OCI-LY3 (cell line): ENCODE measurements at regions not wholly inside any gene's neighbourhood (a gene's known extent, or its start where the extent isn't known, plus 50 kb on each side); places are given as distances from the start of the nearest gene placed in this dataset.
"Not testable (repeated sequence)": the region's sequence is repeated elsewhere in the genome, so short reads cannot be mapped to it uniquely, and the experiment has no call there.

ENCODE experiments used
- H2AFZ ChIP-seq: fragments of 200-600, 300-600 bp; shearing (Covaris generic); 2 replicates; pipeline ENCODE4 v1.6.0; 2014; ENCODE audit warnings: antibody characterized with exemption, low read depth, low read length
- H3K27ac ChIP-seq: fragments of 200-600, 300-600 bp; sonication (generic); 2 replicates; pipeline ENCODE4 v1.5.1; 2014; ENCODE audit warnings: mild to moderate bottlenecking, low read length, moderate library complexity, mixed read lengths
- H3K27me3 ChIP-seq: fragments of 200-600, 300-600 bp; sonication (generic); 2 replicates; pipeline ENCODE4 v1.6.1; 2014; ENCODE audit warnings: low read depth, low read length, mixed read lengths
- H3K36me3 ChIP-seq: fragments of 200-600, 300-600 bp; sonication (generic); replicated peaks from 2 replicates; pipeline ENCODE3; 2014; ENCODE audit warnings: low read depth, low read length, mixed read lengths
- H3K4me1 ChIP-seq: fragments of 300-600, 200-600 bp; sonication (generic); 2 replicates; pipeline ENCODE4 v1.6.1; 2014; ENCODE audit warnings: low read length, mixed read lengths
- H3K4me2 ChIP-seq: fragments of 200-600, 300-600 bp; sonication (generic); 2 replicates; pipeline ENCODE4 v1.6.1; 2014; ENCODE audit warnings: low read length, mixed read lengths
- H3K4me3 ChIP-seq: fragments of 300-600, 200-600 bp; sonication (generic); 2 replicates; pipeline ENCODE4 v1.5.1; 2014; ENCODE audit warnings: antibody characterized with exemption, mild to moderate bottlenecking, low read length, moderate library complexity
- H3K79me2 ChIP-seq: fragments of 300-600, 200-600 bp; shearing (Covaris generic); 2 replicates; pipeline ENCODE4 v1.6.1; 2014; ENCODE audit warnings: mild to moderate bottlenecking, low read length, mixed read lengths
- H3K9ac ChIP-seq: fragments of 300-600, 200-600 bp; shearing (Covaris generic); 2 replicates; pipeline ENCODE4 v1.6.0; 2014; ENCODE audit warnings: mild to moderate bottlenecking, low read length, moderate library complexity
- H3K9me3 ChIP-seq: fragments of 200-600, 300-600 bp; shearing (Covaris generic); 2 replicates; pipeline ENCODE4 v1.6.1; 2014; ENCODE audit warnings: low read length, mixed read lengths; ENCODE audit not compliant: insufficient read depth
- H4K20me1 ChIP-seq: fragments of 200-600, 300-600 bp; sonication (generic); 2 replicates; pipeline ENCODE4 v1.6.1; 2016; ENCODE audit warnings: low read length, mixed read lengths; ENCODE audit not compliant: insufficient read depth
- EZH2phosphoT487 ChIP-seq: fragments of 200-600 bp; shearing (Covaris generic); IDR thresholded peaks from 2 replicates; pipeline ENCODE4 v1.6.1; 2018; ENCODE audit warnings: antibody characterized with exemption, mixed run types, low read depth
- TF ChIP-seq, protein P1 (sequence below): fragments of 200-600, 300-600 bp; sonication (generic); IDR thresholded peaks from 2 replicates; pipeline ENCODE4 v1.5.1; 2014; ENCODE audit warnings: antibody characterized with exemption, low read length, low read depth

GRCh38 chr13:86474971-86475370 is 675.8 kb upstream of the SLITRK6 start:
- Histone ChIP-seq H3K4me1 (peaks cover 2% of the 10 kb centered on the region; the same call in 1 of the 2 replicates), H3K4me3 (no peak overlapping the region), H3K9ac (no peak overlapping the region), H4K20me1 (no peaks in the 10 kb centered on the region), H3K36me3 (no peaks in the 10 kb centered on the region), H3K27ac (no peak overlapping the region), H3K79me2 (no peaks in the 10 kb centered on the region), H3K9me3 (no peaks in the 10 kb centered on the region), H3K27me3 (no peaks in the 10 kb centered on the region), H2AFZ (no peak overlapping the region), H3K4me2 (no peak overlapping the region)
- no peak for TF ChIP-seq EZH2phosphoT487
- TF ChIP-seq, protein P1, sequence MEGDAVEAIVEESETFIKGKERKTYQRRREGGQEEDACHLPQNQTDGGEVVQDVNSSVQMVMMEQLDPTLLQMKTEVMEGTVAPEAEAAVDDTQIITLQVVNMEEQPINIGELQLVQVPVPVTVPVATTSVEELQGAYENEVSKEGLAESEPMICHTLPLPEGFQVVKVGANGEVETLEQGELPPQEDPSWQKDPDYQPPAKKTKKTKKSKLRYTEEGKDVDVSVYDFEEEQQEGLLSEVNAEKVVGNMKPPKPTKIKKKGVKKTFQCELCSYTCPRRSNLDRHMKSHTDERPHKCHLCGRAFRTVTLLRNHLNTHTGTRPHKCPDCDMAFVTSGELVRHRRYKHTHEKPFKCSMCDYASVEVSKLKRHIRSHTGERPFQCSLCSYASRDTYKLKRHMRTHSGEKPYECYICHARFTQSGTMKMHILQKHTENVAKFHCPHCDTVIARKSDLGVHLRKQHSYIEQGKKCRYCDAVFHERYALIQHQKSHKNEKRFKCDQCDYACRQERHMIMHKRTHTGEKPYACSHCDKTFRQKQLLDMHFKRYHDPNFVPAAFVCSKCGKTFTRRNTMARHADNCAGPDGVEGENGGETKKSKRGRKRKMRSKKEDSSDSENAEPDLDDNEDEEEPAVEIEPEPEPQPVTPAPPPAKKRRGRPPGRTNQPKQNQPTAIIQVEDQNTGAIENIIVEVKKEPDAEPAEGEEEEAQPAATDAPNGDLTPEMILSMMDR = no peak

GRCh38 chr13:86476656-86477055 is 677.4 kb upstream of the SLITRK6 start:
- TF ChIP-seq EZH2phosphoT487 = no peak
- TF ChIP-seq, protein P1 = no peak
- Histone ChIP-seq H3K27ac (no peak overlapping the region), H3K79me2 (no peaks in the 10 kb centered on the region), H3K4me2 (no peak overlapping the region), H3K27me3 (no peaks in the 10 kb centered on the region), H3K36me3 (no peaks in the 10 kb centered on the region), H4K20me1 (no peaks in the 10 kb centered on the region), H3K9me3 (no peaks in the 10 kb centered on the region), H2AFZ (no peak overlapping the region), H3K4me1 (peaks cover 2% of the 10 kb centered on the region; the same call in 1 of the 2 replicates), H3K4me3 (no peak overlapping the region), H3K9ac (no peak overlapping the region)

- Histone ChIP-seq H3K4me1 (no peaks in the 10 kb centered on the region), H4K20me1 (no peaks in the 10 kb centered on the region), H3K9me3 (no peaks in the 10 kb centered on the region), H3K4me2 (no peak overlapping the region), H3K9ac (no peak overlapping the region), H3K36me3 (no peaks in the 10 kb centered on the region), H3K27me3 (no peaks in the 10 kb centered on the region), H3K4me3 (no peak overlapping the region), H3K27ac (no peak overlapping the region), H3K79me2 (no peaks in the 10 kb centered on the region), H2AFZ (no peak overlapping the region)
- no peak for TF ChIP-seq EZH2phosphoT487
- TF ChIP-seq, protein P1 = no peak
Measured at GRCh38 chr13:86486582-86486981, 687.4 kb upstream of the SLITRK6 start.

GRCh38 chr13:86491121-86491520 is 691.9 kb upstream of the SLITRK6 start:
- no peaks in the 10 kb centered on the region for H3K4me1 ChIP-seq
- TF ChIP-seq EZH2phosphoT487 = no peak
- TF ChIP-seq, protein P1 = no peak
- no peak overlapping the region for H2AFZ ChIP-seq
- H3K9me3 ChIP-seq = no peaks in the 10 kb centered on the region
- no peak overlapping the region for H3K27ac ChIP-seq
- no peak overlapping the region for H3K9ac ChIP-seq
- H3K36me3 ChIP-seq = no peaks in the 10 kb centered on the region
- H3K4me2 ChIP-seq = no peak overlapping the region
- H3K79me2 ChIP-seq = no peaks in the 10 kb centered on the region
- H4K20me1 ChIP-seq = no peaks in the 10 kb centered on the region
- no peaks in the 10 kb centered on the region for H3K27me3 ChIP-seq
- H3K4me3 ChIP-seq = no peak overlapping the region

DNA sequence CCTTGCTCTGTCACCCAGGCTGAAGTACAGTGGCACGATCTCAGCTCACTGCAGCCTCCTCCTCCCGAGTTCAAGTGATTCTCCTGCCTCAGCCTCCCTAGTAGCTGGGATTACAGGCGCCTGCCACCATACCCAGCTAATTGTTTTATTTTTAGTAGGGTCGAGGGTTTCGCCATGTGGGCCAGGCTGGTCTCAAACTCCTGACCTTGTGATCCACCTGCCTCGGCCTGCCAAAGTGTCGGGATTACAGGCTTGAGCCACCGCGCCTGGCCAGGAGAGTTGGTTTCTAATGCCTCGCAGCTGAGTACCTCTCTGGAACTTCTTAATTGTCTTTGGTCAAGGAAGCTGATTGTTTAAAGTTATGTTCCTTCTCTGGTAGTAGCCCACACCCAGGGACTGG is 702.7 kb upstream of the SLITRK6 start:
- H3K9me3 ChIP-seq, H3K27me3 ChIP-seq, H2AFZ ChIP-seq, H3K9ac ChIP-seq, H4K20me1 ChIP-seq, H3K79me2 ChIP-seq, H3K4me1 ChIP-seq, H3K4me2 ChIP-seq, H3K27ac ChIP-seq, H3K4me3 ChIP-seq, H3K36me3 ChIP-seq: not testable (repeated sequence)
